RWPE1 (cell line): ENCODE measurements at regions not wholly inside any gene's neighbourhood (a gene's known extent, or its start where the extent isn't known, plus 50 kb on each side); places are given as distances from the start of the nearest gene placed in this dataset.

ENCODE experiments used
- CTCF ChIA-PET: fragments of 350-600 bp; sonication (Branson Sonifier 250); formaldehyde crosslinking; extraction: SDS; loops from one replicate; lab custom pipeline; 2021; lab: Yijun Ruan, JAX
- POLR2A ChIA-PET: fragments of 400-600 bp; formaldehyde crosslinking; extraction: SDS; loops from one replicate; lab custom pipeline; 2020; ENCODE audit warnings: antibody characterized with exemption; ENCODE audit not compliant: low non-redundant PET; lab: Yijun Ruan, JAX
- DNase-seq: peaks from one replicate; pipeline ENCODE4 v3.0.0; 2012; ENCODE audit warnings: low spot score
- H3K27ac ChIP-seq: fragments of 450-650 bp; 2 replicates; pipeline ENCODE4 v1.5.1; 2017
- CTCF ChIP-seq: fragments of 450-650 bp; conservative IDR thresholded peaks from 2 replicates; pipeline ENCODE4 v1.5.1; 2017; ENCODE audit warnings: low read depth, mild to moderate bottlenecking

- ChIA-PET CTCF (no interaction called here), POLR2A (no interaction called here)
- TF ChIP-seq CTCF, result no peak
- no peak for DNase-seq
- no peak overlapping the region for H3K27ac ChIP-seq
Measured at GRCh38 chr21:35368326-35368725, 319.2 kb upstream of the RUNX1 start.

GRCh38 chr21:35367553-35367952, 318.5 kb upstream of the RUNX1 start:
- no peak for DNase-seq
- ChIA-PET POLR2A (no interaction called here), CTCF (interaction anchor here (0.9 kb wide), 1 partner anchor 10 kb away, joined by 3 read pairs; no protein-coding TSS in a partner anchor)
- no peak for TF ChIP-seq CTCF
- H3K27ac ChIP-seq, result no peak overlapping the region

- TF ChIP-seq CTCF, result no peak
- DNase-seq, result no peak
- ChIA-PET CTCF (interaction anchor here (0.5 to 0.9 kb wide), 3 partner anchors 11 to 262 kb away, joined by 3 to 5 read pairs (median 3); no protein-coding TSS in a partner anchor), POLR2A (no interaction called here)
- H3K27ac ChIP-seq, result no peak overlapping the region
Measured at GRCh38 chr21:35366394-35367080, 317.4 kb upstream of the RUNX1 start.

GRCh38 chr21:35363458-35363857, 314.4 kb upstream of the RUNX1 start:
- ChIA-PET CTCF (no interaction called here), POLR2A (no interaction called here)
- H3K27ac ChIP-seq, result no peak overlapping the region
- DNase-seq, result no peak
- no peak for TF ChIP-seq CTCF

GRCh38 chr21:35361988-35362387, 312.9 kb upstream of the RUNX1 start:
- CTCF ChIA-PET, result no interaction called here
- no peak for TF ChIP-seq CTCF
- H3K27ac ChIP-seq, result no peak overlapping the region
- POLR2A ChIA-PET, result no interaction called here
- DNase-seq, result no peak

GRCh38 chr21:35360870-35361570, 311.9 kb upstream of the RUNX1 start:
- TF ChIP-seq CTCF, result no peak
- POLR2A ChIA-PET, result no interaction called here
- CTCF ChIA-PET, result no interaction called here

More at GRCh38 chr21:35360870-35361570, 311.9 kb upstream of the RUNX1 start:
- H3K27ac ChIP-seq, result no peak overlapping the region
- DNase-seq, result no peak
